D341Med (cell line): ENCODE measurements at regions not wholly inside any gene's neighbourhood (a gene's known extent, or its start where the extent isn't known, plus 50 kb on each side); places are given as distances from the start of the nearest gene placed in this dataset.

Experiments
- DNase-seq: peaks from one replicate; pipeline ENCODE4 v3.0.0; 2012; ENCODE audit warnings: low spot score

DNA sequence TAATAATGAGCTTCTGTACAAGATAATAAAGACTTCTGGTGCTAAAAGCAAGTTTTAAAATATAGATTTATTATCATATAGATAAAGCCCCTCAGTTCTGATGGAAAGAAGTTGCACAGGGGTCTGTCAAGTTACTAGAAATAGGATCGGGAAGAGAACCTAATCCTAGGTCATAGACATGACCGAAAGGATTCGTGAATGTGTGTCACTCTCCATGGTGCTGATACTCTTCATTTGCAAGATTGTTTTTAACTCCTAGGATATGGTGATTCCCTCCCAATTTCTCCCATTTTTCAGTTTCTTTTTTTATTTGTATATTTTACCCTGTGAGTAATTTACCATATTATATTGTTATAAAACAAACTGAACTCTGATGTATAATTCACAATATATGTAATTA lies 58.9 kb upstream of the CTNNA2 start:
- DNase-seq, result no peak

DNA sequence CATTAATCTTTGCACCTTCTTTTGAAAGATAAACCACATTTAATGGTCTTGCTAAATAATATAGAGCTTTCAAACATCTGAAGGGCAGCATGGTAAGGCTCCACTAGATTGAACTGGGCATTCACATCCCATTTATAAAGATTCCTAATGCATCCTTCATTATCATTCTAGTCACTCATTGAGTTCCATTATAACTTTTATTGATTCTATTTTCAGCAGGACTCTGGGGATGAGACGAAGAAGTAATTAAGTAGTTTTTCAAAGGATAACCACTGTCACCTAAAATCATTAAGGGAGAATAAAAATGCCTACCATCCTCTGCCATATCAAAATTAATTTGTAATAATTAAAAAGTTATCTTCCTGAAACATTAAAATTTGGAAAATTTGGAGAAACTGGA lies 60.2 kb upstream of the CTNNA2 start:
- DNase-seq, result no peak

DNA sequence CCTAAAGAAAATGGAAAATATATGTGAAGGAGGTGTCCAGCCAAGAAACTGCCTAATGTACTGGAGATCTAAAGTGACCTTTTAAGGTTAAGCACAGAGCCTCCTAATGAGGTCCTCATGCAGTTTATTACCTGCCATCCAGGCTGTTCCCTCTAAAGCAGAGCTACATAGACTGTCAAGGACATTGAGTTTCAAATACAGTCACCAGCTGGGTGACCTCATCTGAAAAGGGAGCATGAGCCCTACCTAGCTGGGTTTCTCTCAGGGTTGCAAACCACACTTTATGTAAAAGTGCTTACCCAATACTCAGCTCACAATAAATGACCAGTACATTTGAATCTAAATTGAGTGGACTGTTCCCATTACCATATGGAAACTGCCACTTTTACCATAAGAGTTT lies 65.4 kb upstream of the CTNNA2 start:
- DNase-seq, result no peak

DNA sequence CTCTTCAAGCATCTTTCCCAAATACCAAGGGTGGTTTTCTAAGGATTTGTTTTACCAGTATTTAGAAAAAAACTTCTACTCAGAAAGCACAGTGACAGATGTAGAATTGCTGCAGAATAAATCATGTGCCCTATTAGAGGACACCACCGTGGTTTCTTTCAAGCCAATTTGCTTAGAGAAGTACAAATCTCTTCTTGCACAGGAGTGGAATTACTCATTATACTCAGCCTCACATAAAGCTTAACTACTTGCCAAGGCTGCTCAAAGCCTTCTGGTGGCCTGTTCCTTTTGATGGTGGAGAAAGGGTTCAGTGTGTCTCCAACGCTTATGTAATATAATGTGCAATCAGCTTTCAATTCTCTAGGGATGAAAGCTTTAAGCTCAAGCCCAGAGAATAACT lies 66.5 kb upstream of the CTNNA2 start:
- DNase-seq, result no peak

DNA sequence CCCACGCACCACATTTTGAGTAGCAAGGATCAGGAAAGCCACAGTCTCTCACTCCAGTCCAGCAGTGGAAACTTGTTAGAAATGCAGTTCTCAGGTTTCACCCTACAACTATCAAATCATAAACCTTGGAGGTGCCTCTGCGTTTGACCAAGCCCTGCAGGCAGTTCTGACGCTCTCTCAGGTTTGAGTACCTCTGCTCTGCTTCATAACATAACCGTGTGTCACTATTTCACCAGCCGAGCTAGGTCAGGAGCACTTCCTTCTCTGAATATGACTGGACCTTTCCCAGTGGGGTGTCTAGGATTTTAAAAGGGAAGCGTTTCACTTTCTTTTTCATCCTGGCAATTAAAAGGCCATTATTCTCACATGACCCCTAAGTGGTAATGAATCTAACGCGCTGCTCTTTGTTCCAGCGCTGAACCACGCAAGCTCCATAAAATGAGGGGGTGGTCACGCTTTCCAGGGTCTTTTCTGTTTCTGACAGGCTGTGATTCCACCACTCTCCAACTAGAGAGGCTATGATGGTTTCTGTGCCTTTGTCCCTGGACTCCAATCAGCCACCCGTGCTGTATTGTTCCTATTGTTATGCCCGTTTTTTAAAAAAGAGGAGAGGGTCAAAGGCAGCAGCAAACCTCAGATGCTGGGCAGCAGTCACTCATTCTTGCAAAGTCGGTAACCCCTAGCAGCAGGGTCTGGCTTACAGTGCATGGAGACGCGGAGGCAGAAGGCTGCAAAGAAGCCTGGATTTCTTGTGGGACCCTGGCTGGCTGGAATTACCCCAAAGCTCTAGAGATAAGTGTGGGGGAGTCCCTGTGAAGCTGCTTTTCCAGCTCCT lies 75.2 kb upstream of the CTNNA2 start:
- no peak for DNase-seq

DNA sequence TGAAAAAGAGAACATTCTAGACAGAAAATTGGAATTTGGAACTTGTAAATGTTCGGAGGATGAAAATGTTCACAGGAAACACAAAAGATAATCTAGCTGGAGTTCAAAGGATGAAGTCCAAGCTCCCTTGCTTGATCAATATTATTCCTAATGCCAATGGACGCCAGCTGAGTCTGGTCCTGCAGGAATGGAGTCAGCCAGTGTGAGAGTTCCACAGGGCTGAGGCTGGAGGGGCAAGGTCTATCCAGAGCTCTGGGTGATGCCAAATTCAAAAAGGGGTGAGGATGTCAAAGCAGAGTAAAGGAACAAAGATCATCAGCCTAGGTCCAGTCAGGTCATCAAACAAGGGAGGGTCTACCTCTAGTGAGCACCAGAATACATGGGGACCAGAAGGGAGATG lies 78.5 kb upstream of the CTNNA2 start:
- DNase-seq, result no peak

DNA sequence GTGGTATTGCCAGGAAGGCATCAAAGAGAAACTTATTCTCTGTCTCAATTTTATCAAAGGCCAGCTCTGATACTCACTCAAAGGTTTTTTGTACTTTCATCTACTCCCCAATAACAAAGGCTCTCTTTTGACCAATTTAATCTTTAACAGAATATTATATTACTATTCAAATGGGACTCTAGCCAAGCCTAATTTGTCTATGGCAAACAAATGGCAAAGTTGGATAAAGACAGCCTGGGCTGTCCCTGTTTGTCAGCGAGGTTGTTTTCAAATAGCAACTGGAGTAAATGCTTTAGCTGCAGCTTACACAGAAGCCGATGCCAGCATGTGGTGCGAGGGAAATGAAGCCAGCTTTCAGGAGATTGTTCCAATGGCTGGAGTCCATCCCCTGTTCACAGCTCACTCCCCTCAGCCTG lies 80.1 kb upstream of the CTNNA2 start:
- DNase-seq, result no peak

DNA sequence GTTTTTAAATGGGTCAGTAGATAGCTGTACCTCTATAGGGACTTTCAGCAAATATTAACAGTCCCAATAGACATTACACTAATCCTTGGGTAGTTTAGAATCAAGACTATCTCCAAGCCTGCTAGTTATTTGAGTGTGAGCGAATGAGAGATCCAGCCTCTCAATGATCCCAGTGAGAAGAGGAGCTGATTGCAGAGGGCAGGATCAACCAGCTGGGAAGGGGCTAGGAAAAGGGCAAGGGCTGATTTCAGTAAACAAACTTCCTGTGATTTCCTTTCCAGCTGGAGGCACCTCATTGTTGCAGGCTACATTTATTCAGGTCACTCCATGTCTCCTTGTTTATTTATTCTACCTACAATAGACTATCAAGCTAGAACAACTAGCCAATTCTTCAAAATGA lies 84.1 kb upstream of the CTNNA2 start:
- no peak for DNase-seq

DNA sequence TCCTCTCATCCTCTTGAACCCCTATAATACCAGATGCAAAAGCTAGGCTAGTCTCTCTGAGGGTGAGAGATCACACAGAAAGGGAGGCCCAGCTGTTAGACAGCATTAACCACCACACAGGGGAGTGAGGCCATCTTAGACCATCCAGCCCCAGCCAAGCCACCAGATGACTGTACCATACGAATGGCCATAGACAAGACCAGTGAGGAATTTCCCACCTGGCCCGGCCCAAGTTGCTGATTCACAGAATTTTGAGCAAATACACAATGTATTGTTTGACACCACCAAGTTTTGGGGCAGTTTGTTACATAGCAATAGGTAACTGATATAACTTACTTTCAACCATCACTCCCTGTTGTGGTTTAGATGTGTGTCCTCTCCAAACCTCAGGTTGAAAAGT lies 98.2 kb upstream of the CTNNA2 start:
- DNase-seq, result no peak

DNA sequence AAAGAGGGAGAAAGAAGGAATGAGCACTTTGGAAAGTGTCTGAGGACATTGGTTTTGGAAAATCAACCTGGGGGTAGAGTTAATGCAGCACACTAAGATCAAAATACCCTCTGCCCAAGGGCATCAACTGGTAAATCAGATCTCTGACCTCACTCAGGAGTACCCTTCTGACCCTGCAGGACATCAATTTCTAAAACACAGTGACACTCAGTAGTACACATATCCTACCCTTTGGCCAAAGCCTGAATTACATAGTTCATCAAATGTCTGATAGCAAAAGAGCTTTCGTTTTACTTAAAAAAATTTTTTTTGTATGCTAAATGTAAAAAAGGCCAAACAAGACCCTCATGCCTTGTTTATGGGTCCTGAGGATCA lies 118.4 kb upstream of the CTNNA2 start:
- DNase-seq, result no peak

DNA sequence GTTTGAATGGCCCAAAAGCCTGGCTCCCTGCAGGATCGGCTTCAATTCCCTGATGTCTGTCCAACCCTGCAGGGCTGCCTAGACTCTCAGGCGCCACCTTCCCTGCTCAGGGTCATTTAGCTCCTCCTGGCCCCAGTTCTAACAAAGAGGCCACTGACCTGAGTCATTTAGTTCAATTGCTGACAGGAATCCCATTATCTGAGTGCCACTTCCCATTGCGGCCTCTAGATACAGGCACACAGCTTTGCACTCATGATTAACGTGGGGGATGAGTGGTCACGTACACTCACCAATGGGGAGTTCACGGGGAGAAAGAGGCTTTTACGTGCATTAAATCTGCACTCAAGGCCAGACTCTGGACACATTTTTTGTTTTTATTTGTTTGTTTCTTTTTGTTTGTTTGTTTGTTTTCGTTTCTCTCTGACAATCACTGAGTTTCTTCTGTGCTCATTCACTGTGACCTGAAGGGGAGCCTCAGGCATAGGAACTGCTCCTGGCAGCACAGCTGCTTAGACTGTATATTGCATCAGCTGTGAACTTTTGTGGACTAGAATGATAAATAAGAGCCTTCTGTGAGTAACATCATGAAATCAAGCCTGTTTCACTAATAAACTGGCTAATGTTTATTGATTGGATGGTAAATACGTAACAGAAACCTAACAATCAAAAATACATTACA lies 118.9 kb upstream of the CTNNA2 start:
- DNase-seq, result no peak

DNA sequence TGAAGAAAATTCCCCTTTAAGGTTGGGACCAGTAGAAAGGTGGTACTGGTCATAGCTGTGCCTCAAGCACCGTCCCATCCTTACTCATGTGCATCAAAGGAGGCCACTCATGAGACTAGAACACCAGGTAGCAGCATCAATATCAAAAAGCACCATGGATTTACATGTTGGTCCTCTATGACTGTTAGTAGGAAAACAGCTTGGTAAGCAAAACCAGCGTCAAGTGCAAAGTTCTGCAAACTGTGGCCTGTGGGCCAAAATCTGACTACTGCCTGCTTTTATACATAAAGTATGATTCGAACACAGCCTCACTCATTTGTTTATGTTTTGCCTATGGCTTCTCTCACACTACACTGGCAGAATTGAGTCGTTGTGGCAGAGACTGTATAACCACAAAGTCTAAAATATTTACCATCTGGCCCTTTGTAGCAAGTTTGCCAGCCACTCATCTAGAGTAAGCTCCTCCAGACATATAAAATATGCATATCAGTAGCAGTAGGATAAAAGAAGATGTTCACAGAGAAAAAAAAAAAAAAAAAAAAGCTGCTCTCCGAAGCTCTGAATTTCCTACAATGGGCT lies 119.7 kb upstream of the CTNNA2 start:
- no peak for DNase-seq

DNA sequence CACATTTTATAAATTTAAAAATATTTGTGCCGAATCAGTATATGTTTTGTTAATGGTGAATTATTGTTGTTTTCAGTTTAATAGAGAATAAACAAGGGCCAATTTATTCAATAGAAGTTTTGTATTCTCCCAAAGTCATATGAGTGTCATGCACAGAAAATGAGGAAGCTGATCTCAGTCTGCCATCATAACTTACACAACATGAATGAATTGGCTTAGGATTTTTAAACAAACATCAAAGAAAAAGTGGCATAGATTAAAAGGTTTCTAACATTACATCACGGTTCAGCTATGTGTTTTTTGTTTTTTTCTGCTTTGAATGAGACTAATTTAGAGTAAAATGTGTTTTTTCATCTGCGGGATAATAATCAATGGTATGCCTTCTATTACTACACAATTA lies 123.4 kb upstream of the CTNNA2 start:
- no peak for DNase-seq

DNA sequence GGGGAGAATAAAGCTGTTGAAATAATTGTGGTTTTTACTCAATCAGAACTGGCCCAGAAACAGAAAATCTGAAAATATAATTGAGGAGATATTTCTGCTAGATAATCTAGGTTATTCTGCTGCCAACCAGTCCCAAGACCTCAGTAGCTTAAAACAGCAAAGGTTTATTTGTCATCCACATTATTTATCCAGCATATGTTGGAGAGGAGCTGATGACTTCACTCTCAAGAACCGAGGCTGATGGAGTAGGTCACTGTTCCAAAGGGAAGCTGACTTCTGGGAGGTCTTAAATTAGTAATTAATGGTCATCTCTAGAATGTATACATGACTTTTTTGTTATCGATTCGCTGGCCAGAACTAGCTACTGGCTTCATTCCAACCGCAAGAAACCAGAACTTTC lies 124.8 kb upstream of the CTNNA2 start:
- DNase-seq, result no peak

DNA sequence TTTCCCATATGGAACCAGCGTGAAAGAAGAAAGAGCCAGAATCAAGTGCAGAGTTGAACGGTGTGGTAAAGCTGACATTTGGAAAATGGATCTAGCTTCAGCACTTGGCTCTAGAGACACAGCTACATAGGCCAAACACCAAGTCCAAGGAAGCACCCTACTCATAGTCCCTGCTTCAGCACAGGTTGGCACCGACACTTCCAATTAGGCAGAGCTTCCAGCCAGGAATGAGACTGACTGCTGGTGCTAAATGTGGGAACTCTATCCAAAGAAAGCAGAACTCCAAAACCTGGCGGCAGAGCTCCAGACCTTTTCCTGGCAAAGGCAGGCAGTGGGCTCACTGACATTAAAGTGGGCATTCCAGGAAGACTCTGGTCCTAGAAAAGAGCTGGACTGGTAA lies 125.4 kb upstream of the CTNNA2 start:
- DNase-seq, result no peak

DNA sequence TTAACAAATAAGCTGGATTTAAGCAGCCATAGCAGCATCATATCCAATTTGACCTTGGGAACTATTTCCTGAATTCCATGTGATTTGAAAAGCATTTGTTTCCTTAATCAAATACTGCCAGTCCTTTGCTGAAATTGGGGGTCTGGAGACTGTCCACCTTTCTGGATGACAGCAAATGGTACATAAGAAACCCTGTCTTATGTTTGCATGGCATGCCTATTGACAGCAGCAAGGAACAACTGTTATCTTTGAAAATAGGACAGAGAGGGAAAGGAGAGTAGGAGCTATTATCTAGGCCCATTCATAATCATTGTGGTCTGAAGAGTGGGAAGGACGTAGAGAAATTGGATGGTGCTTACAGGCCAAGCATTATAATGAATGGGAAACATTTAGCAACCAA lies 129.2 kb upstream of the CTNNA2 start:
- DNase-seq, result no peak

DNA sequence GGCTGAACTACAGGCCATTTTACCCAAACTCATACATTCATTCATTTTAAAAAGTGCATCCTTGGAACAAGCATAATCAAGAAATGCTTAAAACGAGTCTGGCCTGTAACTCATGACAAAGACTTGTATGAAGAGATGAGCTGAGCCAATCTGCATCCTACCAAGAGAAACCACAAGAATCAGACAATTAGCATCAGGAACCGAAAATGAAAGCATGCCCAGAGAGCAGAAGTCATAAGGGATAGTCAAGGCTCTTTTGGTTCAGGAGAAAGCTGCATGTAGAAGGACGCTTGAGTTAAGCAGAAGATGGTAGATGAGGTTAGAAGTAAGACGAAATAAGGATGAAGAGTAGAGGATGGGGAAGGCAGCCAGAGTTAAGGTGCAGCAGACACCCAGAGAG lies 137.0 kb upstream of the CTNNA2 start:
- no peak for DNase-seq

DNA sequence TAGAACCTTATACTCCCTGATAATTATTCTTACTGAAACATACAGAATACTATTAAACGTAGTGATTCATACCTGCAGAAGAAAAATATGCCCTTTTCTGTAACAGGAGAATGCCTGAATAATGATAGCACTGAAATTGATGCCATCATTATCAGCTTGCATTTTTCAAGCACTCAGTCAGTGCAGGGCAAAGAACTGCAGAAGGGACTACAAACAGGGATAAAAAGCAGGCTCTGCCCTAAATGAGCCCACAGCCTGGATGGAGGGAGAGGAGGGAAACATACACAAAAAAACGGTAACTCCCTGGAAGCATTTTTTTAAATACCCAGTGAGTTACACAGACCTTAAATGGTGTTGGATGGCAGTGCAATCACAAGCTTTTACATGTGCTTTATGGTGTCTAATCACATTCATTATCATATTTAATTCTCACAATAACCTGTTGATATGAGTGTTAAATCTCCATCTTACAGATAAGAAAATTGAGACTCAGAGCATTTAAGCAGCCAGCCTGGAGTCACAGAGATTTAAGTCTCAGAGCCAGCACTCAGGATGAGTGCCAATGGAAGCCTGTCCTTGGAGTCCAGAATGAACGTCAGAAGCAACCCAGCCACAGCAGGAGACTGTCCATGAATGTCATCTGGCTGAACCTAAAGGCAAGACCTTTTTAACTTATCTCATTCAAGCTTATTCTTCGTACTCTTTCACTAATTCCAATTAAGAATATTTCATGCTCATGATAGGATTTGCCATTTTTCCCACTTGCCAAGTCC lies 139.3 kb upstream of the CTNNA2 start:
- DNase-seq, result no peak

DNA sequence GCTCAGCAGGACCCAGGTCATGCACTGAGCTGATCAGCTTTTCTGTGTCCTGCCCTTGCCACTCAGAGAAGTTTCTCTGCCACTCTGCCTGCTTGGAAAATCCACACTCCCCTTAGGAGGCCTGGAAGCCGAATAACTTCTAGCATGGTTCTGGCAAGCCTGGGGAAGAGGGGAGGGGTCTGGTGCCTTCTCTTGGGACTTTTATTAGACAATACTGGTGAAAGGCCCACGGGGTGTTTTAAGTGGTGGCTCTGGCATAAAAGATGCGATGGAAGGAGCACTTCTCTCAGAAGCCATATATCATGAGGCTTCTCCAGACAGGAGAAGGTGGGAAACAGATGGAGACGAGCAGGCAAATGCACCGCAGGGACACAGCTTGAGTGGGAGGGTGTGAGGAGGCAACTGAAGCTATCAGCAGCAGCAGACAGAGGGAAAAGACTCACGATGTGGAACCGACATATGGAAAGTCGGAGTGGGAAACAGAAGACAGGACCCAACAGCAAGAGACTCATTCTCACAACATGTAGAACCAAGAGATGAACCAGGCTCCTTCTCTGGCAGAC lies 141.8 kb upstream of the CTNNA2 start:
- DNase-seq, result no peak

DNA sequence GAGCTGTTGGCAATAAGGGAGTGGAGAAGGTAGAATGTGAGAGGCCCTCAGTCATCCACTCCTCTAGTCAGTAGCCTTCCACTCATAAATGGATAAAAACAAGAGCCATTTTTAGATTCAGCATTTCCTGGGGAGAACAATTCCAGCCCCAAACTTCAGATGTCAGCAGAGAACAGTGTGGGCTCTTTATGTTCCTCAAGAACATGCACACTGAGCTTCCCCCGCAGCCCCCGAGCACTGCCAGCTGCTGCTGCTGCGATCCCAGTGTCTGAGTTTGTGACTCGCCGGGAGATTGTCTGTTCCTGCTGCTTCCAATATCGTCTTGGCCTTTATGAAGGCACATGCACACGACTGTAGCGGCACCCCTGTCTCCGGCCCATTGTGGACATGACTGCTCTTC lies 143.7 kb upstream of the CTNNA2 start:
- DNase-seq, result no peak

DNA sequence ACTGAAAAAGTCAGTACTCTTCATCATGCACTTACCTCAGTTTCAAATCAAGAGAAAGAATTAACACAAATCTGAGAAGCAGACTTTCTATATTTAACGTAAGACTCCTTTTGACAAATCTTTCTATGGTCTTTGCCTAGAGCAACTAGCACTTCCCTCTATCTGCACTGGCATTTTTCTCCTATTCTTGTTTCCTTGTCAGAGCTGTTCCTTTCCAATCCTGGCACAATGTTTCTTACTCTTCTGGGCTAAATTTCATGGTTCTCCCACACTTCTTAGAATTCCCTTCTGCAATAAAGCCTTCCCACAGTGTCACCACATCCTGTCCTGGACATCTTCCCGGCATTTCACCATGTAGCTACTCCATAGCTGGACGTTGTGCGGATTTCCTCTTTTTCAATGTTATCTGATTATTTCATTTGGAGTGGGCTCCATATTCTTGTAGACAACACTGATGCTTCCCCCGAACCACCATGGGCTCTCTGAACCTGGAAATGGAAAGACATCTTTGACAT lies 144.7 kb upstream of the CTNNA2 start:
- no peak for DNase-seq

DNA sequence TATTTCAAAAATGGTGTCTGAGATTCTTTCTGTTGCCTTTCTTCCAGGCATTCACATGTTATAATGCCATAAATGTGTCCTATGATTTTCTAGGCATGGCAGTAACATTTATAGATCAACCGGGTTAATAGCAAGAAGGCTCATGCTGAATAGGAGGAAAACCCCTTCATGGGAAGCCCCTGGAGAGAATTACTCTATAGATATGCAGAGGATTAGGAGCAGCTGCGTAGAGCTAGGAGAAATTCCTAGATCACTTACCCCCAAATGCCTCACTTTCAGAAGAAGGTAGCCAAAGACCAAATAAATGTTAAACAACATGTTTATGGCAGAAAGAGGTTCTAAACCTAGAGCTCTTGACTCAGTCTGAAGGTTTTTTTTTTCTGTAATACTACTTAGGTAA lies 153.4 kb upstream of the CTNNA2 start:
- DNase-seq, result no peak
